ENCODE measurements at regions not wholly inside any gene's neighbourhood (a gene's known extent, or its start where the extent isn't known, plus 50 kb on each side); places are given as distances from the start of the nearest gene placed in this dataset.

- TF ChIP-seq ZFP3 (CRISPR knock-in tag; IDR thresholded peaks at IDR 0.05) (no peak), TCF4 (CRISPR knock-in tag; IDR thresholded peaks at IDR 0.05; ENCODE audit: borderline replicate concordance) (no peak), ARNTL (CRISPR knock-in tag; IDR thresholded peaks at IDR 0.05; ENCODE audit: borderline replicate concordance, low read depth) (no peak), SNAI2 (CRISPR knock-in tag; IDR thresholded peaks at IDR 0.05) (no peak), CREB5 (CRISPR knock-in tag; IDR thresholded peaks at IDR 0.05; ENCODE audit: low read depth) (no peak), RARB (CRISPR knock-in tag; IDR thresholded peaks at IDR 0.05) (no peak), CSRNP3 (CRISPR knock-in tag; IDR thresholded peaks at IDR 0.05) (no peak), ZNF8 (CRISPR knock-in tag; IDR thresholded peaks at IDR 0.05) (no peak), ZNF565 (CRISPR knock-in tag; conservative IDR thresholded peaks at IDR 0.05; ENCODE audit: low read depth) (no peak), POU6F1 (CRISPR knock-in tag; IDR thresholded peaks at IDR 0.05; ENCODE audit: borderline replicate concordance, low read depth) (no peak), CSDC2 (CRISPR knock-in tag; IDR thresholded peaks at IDR 0.05) (no peak), ZNF70 (CRISPR knock-in tag; IDR thresholded peaks at IDR 0.05) (no peak), PATZ1 (CRISPR knock-in tag; IDR thresholded peaks at IDR 0.05; ENCODE audit: borderline replicate concordance) (no peak), ZC3H10 (CRISPR knock-in tag; IDR thresholded peaks at IDR 0.05) (no peak), BACH2 (CRISPR knock-in tag; IDR thresholded peaks at IDR 0.05; ENCODE audit: borderline replicate concordance) (no peak), TSHZ2 (CRISPR knock-in tag; IDR thresholded peaks at IDR 0.05) (no peak), ZFP30 (CRISPR knock-in tag; IDR thresholded peaks at IDR 0.05) (no peak), GLIS3 (CRISPR knock-in tag; IDR thresholded peaks at IDR 0.05) (no peak)
- ATAC-seq: no peak
Measured at GRCh38 chr10:52440612-52441285, 126.7 kb downstream of the DKK1 start.

- no peak for ATAC-seq
- no peak for TF ChIP-seq ZFP30 (CRISPR knock-in tag; IDR thresholded peaks at IDR 0.05)
- TF ChIP-seq TOX (CRISPR knock-in tag; IDR thresholded peaks at IDR 0.05; ENCODE audit: borderline replicate concordance): no peak
- TF ChIP-seq ISL1 (CRISPR knock-in tag; IDR thresholded peaks at IDR 0.05): no peak
- no peak for TF ChIP-seq ZNF70 (CRISPR knock-in tag; IDR thresholded peaks at IDR 0.05)
- no peak for TF ChIP-seq CSRNP3 (CRISPR knock-in tag; IDR thresholded peaks at IDR 0.05)
- no peak for TF ChIP-seq ZFP3 (CRISPR knock-in tag; IDR thresholded peaks at IDR 0.05)
- no peak for TF ChIP-seq BACH2 (CRISPR knock-in tag; IDR thresholded peaks at IDR 0.05; ENCODE audit: borderline replicate concordance)
- no peak for TF ChIP-seq RARB (CRISPR knock-in tag; IDR thresholded peaks at IDR 0.05)
- TF ChIP-seq PATZ1 (CRISPR knock-in tag; IDR thresholded peaks at IDR 0.05; ENCODE audit: borderline replicate concordance): no peak
Measured at GRCh38 chr10:52442576-52442975, 128.5 kb downstream of the DKK1 start.
